ENCODE measurements at regions not wholly inside any gene's neighbourhood (a gene's known extent, or its start where the extent isn't known, plus 50 kb on each side); places are given as distances from the start of the nearest gene placed in this dataset.

DNA sequence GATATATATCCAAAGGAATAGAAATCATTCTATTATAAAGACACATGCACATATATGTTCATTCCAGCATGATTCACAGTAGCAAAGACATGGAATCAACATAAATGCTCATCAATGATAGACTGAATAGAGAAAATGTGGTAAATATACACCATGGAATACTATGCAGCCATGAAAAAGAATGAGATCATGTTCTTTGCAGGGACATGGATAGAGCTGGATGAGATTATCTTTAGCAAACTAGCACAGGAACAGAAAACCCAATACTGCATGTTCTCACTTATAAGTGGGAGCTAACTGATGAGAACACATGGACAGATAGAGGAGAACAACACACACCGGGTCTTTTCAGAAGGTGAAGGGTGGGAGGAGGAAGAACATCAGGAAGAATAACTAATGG lies 1318.6 kb downstream of the PCDH19 start:
- TF ChIP-seq, protein P1, sequence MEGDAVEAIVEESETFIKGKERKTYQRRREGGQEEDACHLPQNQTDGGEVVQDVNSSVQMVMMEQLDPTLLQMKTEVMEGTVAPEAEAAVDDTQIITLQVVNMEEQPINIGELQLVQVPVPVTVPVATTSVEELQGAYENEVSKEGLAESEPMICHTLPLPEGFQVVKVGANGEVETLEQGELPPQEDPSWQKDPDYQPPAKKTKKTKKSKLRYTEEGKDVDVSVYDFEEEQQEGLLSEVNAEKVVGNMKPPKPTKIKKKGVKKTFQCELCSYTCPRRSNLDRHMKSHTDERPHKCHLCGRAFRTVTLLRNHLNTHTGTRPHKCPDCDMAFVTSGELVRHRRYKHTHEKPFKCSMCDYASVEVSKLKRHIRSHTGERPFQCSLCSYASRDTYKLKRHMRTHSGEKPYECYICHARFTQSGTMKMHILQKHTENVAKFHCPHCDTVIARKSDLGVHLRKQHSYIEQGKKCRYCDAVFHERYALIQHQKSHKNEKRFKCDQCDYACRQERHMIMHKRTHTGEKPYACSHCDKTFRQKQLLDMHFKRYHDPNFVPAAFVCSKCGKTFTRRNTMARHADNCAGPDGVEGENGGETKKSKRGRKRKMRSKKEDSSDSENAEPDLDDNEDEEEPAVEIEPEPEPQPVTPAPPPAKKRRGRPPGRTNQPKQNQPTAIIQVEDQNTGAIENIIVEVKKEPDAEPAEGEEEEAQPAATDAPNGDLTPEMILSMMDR (conservative IDR thresholded peaks at IDR 0.05; ENCODE audit: low read length) = no peak
- H3K4me3 ChIP-seq (ENCODE audit: low read length) = no peak overlapping the region

DNA sequence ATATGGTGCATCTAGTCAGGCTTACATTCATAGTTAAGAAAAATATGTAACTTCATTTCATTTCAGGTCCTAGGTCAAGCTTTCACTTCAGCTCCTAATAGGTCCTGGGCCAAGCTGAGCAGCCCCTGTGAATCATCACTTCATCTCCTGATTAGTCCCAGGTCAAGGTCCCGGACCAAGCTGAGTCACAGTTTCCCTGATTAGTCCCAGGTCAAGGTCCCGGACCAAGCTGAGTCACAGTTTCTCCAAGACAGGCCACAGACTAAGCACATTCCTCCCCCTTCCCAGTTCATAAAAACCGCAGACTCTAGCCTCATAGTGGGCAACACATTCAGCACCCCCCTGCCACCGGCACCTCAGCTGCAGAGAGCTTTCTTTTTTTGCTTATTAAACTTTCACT lies 1331.8 kb downstream of the PCDH19 start:
- TF ChIP-seq, protein P1 (conservative IDR thresholded peaks at IDR 0.05; ENCODE audit: low read length) = no peak
- DNase-seq (ENCODE audit: low read depth) = no peak

More for the DNA sequence above, 1318.6 kb downstream of the PCDH19 start:
- no peak for DNase-seq (ENCODE audit: low read depth)

DNA sequence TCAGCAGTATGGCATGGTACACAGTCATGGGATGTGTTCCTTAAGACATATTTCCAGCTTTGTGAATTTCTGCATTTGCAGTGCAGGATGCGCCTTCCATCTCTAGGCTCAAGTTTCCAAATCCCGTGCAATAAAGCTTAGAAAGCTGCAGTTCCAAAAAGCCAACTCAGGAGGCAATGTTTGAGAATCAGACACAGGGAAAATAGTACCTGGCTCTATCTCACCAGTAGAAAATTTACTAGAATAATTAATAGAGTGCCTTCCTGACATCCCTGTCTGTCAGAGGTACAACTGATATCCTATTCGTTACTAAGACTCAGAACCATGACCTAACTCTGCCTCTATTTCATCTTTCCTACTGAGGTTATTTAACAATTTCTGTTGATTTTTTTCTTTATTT lies 1333.0 kb downstream of the PCDH19 start:
- H3K4me3 ChIP-seq (ENCODE audit: low read length) = no peak overlapping the region
- TF ChIP-seq, protein P1 (conservative IDR thresholded peaks at IDR 0.05; ENCODE audit: low read length) = no peak
- no peak for DNase-seq (ENCODE audit: low read depth)

More for the DNA sequence above, 1331.8 kb downstream of the PCDH19 start:
- H3K4me3 ChIP-seq (ENCODE audit: low read length) = no peak overlapping the region

DNA sequence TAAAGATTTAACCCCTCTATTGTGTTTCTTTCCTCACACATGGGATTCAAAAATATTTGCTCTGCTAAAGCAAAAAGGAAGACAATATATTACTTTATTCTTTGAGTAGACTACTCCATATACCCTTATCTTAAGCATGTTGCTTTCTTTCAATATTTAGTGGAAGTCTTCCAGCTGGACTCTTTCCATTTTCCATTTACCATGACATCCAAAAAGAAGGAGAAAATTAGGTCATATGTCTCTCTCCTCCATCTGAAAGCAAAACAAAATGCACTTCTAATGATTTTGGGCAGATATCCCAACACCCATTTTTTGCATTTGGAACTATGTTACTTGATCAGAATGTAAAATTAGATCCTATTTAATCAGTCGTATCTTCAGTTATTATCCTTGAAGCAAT lies 1336.5 kb downstream of the PCDH19 start:
- TF ChIP-seq, protein P1 (conservative IDR thresholded peaks at IDR 0.05; ENCODE audit: low read length) = no peak
- no peak overlapping the region for H3K4me3 ChIP-seq (ENCODE audit: low read length)
- DNase-seq (ENCODE audit: low read depth) = no peak

- H3K4me3 ChIP-seq (ENCODE audit: low read length) = no peak overlapping the region
- DNase-seq (ENCODE audit: low read depth) = no peak
- TF ChIP-seq, protein P1 (conservative IDR thresholded peaks at IDR 0.05; ENCODE audit: low read length) = no peak
Measured at GRCh38 chrX:99051639-99052038, 1358.4 kb downstream of the PCDH19 start.

GRCh38 chrX:99033226-99033901 lies 1376.7 kb downstream of the PCDH19 start:
- no peak overlapping the region for H3K4me3 ChIP-seq (ENCODE audit: low read length)
- no peak for DNase-seq (ENCODE audit: low read depth)
- TF ChIP-seq, protein P1 (conservative IDR thresholded peaks at IDR 0.05; ENCODE audit: low read length) = no peak

GRCh38 chrX:99010957-99011356 lies 1399.1 kb downstream of the PCDH19 start:
- DNase-seq (ENCODE audit: low read depth) = no peak
- TF ChIP-seq, protein P1 (conservative IDR thresholded peaks at IDR 0.05; ENCODE audit: low read length) = no peak
- no peak overlapping the region for H3K4me3 ChIP-seq (ENCODE audit: low read length)

Measured in AG10803 (cell line).